ENCODE measurements at regions not wholly inside any gene's neighbourhood (a gene's known extent, or its start where the extent isn't known, plus 50 kb on each side); places are given as distances from the start of the nearest gene placed in this dataset.

DNA sequence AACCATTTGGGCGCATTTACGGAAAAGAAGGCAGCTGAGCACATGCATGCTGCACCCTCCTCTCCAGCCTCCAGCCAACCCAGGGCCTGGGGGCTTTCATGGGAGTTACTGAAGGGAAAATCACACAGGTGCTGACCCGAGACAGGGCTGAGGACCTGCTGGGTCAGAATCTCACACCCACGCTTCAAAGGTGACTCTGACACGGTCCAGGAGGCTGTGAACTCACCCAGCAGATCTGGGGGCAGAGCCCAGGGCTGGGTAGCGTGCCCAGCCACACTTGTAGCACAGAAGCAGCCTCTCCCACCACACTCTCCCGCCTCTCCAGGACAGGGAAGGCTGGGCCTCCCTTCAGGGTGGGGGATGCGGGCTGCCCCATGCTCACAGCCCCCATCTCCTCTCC lies 347.6 kb downstream of the CTTN start:
- Mint-ChIP-seq H3K4me1 (peaks cover 33 to 54% of the 10 kb centered on the region in 2 experiments), H3K27me3 (ENCODE audit: low read depth) (peaks cover 14% of the 10 kb centered on the region), H3K27ac (no peak overlapping the region), H3K4me3 (no peak overlapping the region), H3K9me3 (peaks cover 19 to 23% of the 10 kb centered on the region in 2 experiments), H3K36me3 (ENCODE audit: insufficient read depth in 1 of 3, low read depth in 3 of 3) (peaks cover 12 to 24% (median 13%) of the 10 kb centered on the region in 3 experiments)
- no peak overlapping the region for H3K9ac ChIP-seq (ENCODE audit: extremely low read depth, insufficient read length, low read length)
- WGBS (ENCODE audit: extremely low coverage, insufficient read length, low lambda C conversion rate) = no CpG with 5 or more reads among the region's 8 CpGs
- no peak overlapping the region for H3K18ac ChIP-seq (ENCODE audit: insufficient read length, low read depth, low read length)
- no peaks in the 10 kb centered on the region for H4K20me1 ChIP-seq (ENCODE audit: control insufficient read depth, insufficient read depth, insufficient read length)
- H3K27me3 ChIP-seq (ENCODE audit: insufficient read depth, low read length) = no peaks in the 10 kb centered on the region
- H4K91ac ChIP-seq (ENCODE audit: insufficient read length, low read depth, low read length) = no peak overlapping the region
- peaks cover 8% of the 10 kb centered on the region for H3K9me3 ChIP-seq (ENCODE audit: control insufficient read depth, low read depth, low read length)
- H3K23ac ChIP-seq (ENCODE audit: insufficient read length, low read depth, low read length) = no peak overlapping the region
- no peak overlapping the region for H3T11ph ChIP-seq (ENCODE audit: low read length)
- H3K56ac ChIP-seq (ENCODE audit: insufficient read length, low read depth, low read length) = no peak overlapping the region
- no peak overlapping the region for H3K27ac ChIP-seq (ENCODE audit: insufficient read length, low read depth, low read length)
- DNase-seq = no peak
- no peak overlapping the region for H3K4ac ChIP-seq (ENCODE audit: low read depth, low read length)
- no peak overlapping the region for H2BK12ac ChIP-seq (ENCODE audit: insufficient read length, low read depth, low read length)
- H2BK120ac ChIP-seq (ENCODE audit: low read depth, low read length, poor library complexity, severe bottlenecking) = no peak overlapping the region
- no peaks in the 10 kb centered on the region for H3K79me2 ChIP-seq (ENCODE audit: insufficient read depth, low read length)
- H4K8ac ChIP-seq (replicated peaks; ENCODE audit: insufficient read length, low read depth, low read length) = no peak overlapping the region
- no peak overlapping the region for H2BK15ac ChIP-seq (ENCODE audit: low read depth, low read length)
- TF ChIP-seq, protein P1, sequence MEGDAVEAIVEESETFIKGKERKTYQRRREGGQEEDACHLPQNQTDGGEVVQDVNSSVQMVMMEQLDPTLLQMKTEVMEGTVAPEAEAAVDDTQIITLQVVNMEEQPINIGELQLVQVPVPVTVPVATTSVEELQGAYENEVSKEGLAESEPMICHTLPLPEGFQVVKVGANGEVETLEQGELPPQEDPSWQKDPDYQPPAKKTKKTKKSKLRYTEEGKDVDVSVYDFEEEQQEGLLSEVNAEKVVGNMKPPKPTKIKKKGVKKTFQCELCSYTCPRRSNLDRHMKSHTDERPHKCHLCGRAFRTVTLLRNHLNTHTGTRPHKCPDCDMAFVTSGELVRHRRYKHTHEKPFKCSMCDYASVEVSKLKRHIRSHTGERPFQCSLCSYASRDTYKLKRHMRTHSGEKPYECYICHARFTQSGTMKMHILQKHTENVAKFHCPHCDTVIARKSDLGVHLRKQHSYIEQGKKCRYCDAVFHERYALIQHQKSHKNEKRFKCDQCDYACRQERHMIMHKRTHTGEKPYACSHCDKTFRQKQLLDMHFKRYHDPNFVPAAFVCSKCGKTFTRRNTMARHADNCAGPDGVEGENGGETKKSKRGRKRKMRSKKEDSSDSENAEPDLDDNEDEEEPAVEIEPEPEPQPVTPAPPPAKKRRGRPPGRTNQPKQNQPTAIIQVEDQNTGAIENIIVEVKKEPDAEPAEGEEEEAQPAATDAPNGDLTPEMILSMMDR (conservative IDR thresholded peaks at IDR 0.05) = no peak
- no peak overlapping the region for H3K14ac ChIP-seq (ENCODE audit: insufficient read depth, low read length)
- no peak overlapping the region for H2AFZ ChIP-seq (ENCODE audit: low read length)
- no peaks in the 10 kb centered on the region for H3K23me2 ChIP-seq (ENCODE audit: insufficient read length, low read depth, low read length, poor library complexity, severe bottlenecking)
- H3K79me1 ChIP-seq (ENCODE audit: insufficient read depth, low read depth, low read length, poor library complexity, severe bottlenecking) = no peaks in the 10 kb centered on the region
- no peak overlapping the region for H2BK20ac ChIP-seq (ENCODE audit: low read depth, low read length, poor library complexity, severe bottlenecking)
- peaks cover 6% of the 10 kb centered on the region; the same call in 1 of the 2 replicates for H3K4me1 ChIP-seq (ENCODE audit: insufficient read depth, low read length)
- H2AK5ac ChIP-seq (ENCODE audit: insufficient read length, low read length) = no peak overlapping the region
- no peak overlapping the region for H3K4me2 ChIP-seq (ENCODE audit: insufficient read depth, insufficient read length, low read length)
- H4K5ac ChIP-seq (ENCODE audit: insufficient read length, low read depth, low read length) = no peak overlapping the region
- no peak overlapping the region for H2BK5ac ChIP-seq (ENCODE audit: insufficient read length, low read length)
